Endodermal cell (in vitro differentiated cells): ENCODE measurements at regions not wholly inside any gene's neighbourhood (a gene's known extent, or its start where the extent isn't known, plus 50 kb on each side); places are given as distances from the start of the nearest gene placed in this dataset.
A peak's percentile ranks its signal among the peaks of the same experiment; 100 is the strongest.

ENCODE experiments used
- DNase-seq: peaks from one replicate; pipeline ENCODE4 v3.0.0-alpha.2; 2017
- H3K27ac ChIP-seq: 2 replicates; pipeline ENCODE4 v1.5.1; 2013; ENCODE audit warnings: mild to moderate bottlenecking, low read depth, low read length, moderate library complexity
- H3K27me3 ChIP-seq: 2 replicates; pipeline ENCODE4 v1.6.1; 2013; ENCODE audit warnings: mild to moderate bottlenecking, low read length, moderate library complexity; ENCODE audit not compliant: insufficient read depth, control insufficient read depth, poor library complexity, severe bottlenecking
- H3K36me3 ChIP-seq: 2 replicates; pipeline ENCODE4 v1.7.0; 2013; ENCODE audit warnings: mild to moderate bottlenecking, low read length, moderate library complexity; ENCODE audit not compliant: control insufficient read depth, insufficient read depth
- H3K4me1 ChIP-seq: one replicate; pipeline ENCODE4 v1.7.0; 2013; ENCODE audit warnings: low read length; ENCODE audit not compliant: control insufficient read depth, insufficient read depth
- H3K4me3 ChIP-seq: 2 replicates; pipeline ENCODE4 v1.5.1; 2013; ENCODE audit warnings: mild to moderate bottlenecking, low read length, moderate library complexity
- H3K9ac ChIP-seq: 2 replicates; pipeline ENCODE4 v1.6.1; 2013; ENCODE audit warnings: mild to moderate bottlenecking, low read length, moderate library complexity; ENCODE audit not compliant: poor library complexity, severe bottlenecking; ENCODE audit errors: extremely low read depth
- H3K9me3 ChIP-seq: 2 replicates; pipeline ENCODE4 v1.6.1; 2013; ENCODE audit warnings: mild to moderate bottlenecking, low read length, moderate library complexity; ENCODE audit not compliant: control insufficient read depth
- H3K27ac Mint-ChIP-seq: 2 replicates; pipeline ENCODE4 v1.8.0; 2020; ENCODE audit warnings: mixed read lengths
- H3K27me3 Mint-ChIP-seq: 2 replicates; pipeline ENCODE4 v1.8.0; 2021; ENCODE audit warnings: mild to moderate bottlenecking, mixed read lengths; ENCODE audit not compliant: insufficient read depth
- H3K36me3 Mint-ChIP-seq: 2 replicates; pipeline ENCODE4 v1.8.0; 2020; ENCODE audit warnings: low read depth, mixed read lengths
- H3K4me1 Mint-ChIP-seq: 2 replicates; pipeline ENCODE4 v1.8.0; 2020; ENCODE audit warnings: mixed read lengths
- H3K4me3 Mint-ChIP-seq: 2 replicates; pipeline ENCODE4 v1.8.0; 2020; ENCODE audit warnings: mild to moderate bottlenecking, moderate library complexity, mixed read lengths
- H3K9me3 Mint-ChIP-seq: 2 replicates; pipeline ENCODE4 v1.8.0; 2020; ENCODE audit warnings: mild to moderate bottlenecking, mixed read lengths
- CTCF ChIP-seq: fragments of 200-600 bp; sonication (generic); conservative IDR thresholded peaks from 2 replicates; pipeline ENCODE4 v1.5.0; 2021; ENCODE audit warnings: antibody characterized with exemption, mild to moderate bottlenecking
- WGBS, 2 experiments: methylation state at CpG; one replicate each; pipeline versions ENCODE4 v1.1.5 to v1.1.7; 2013; ENCODE audit warnings: missing lambda C conversion rate in 2 of 2, mixed read lengths in 1 of 2; ENCODE audit not compliant: insufficient coverage in 1 of 2, insufficient read length in 1 of 2; 5-methylcytosine and 5-hydroxymethylcytosine counted together

- Mint-ChIP-seq H3K4me3 (no peak overlapping the region), H3K27me3 (no peaks in the 10 kb centered on the region), H3K36me3 (peaks cover 28% of the 10 kb centered on the region), H3K27ac (no peak overlapping the region), H3K9me3 (peaks cover 10% of the 10 kb centered on the region), H3K4me1 (peaks cover 17% of the 10 kb centered on the region)
- Histone ChIP-seq H3K9ac (no peak overlapping the region), H3K36me3 (no peaks in the 10 kb centered on the region), H3K4me1 (no peaks in the 10 kb centered on the region), H3K27me3 (no peaks in the 10 kb centered on the region), H3K9me3 (no peaks in the 10 kb centered on the region), H3K4me3 (no peak overlapping the region), H3K27ac (no peak overlapping the region)
- no peak for DNase-seq
- 90 to 94% methylated on average over 2 to 4 of the region's 4 CpGs for WGBS, 2 experiments
- TF ChIP-seq CTCF, result no peak
Measured at GRCh38 chr7:20026762-20027161, 190.4 kb downstream of the MACC1 start.

GRCh38 chr7:20021831-20022230, 195.4 kb downstream of the MACC1 start:
- no peak for DNase-seq
- no peaks in the 10 kb centered on the region for H3K36me3 ChIP-seq
- no peak overlapping the region for H3K27ac ChIP-seq
- Mint-ChIP-seq H3K27ac (peak overlapping the region; percentile 23), H3K27me3 (no peaks in the 10 kb centered on the region), H3K9me3 (peaks cover 10% of the 10 kb centered on the region), H3K4me3 (no peak overlapping the region), H3K4me1 (peaks cover 25% of the 10 kb centered on the region), H3K36me3 (peaks cover 17% of the 10 kb centered on the region)
- no peaks in the 10 kb centered on the region for H3K4me1 ChIP-seq
- no peaks in the 10 kb centered on the region for H3K9me3 ChIP-seq
- H3K4me3 ChIP-seq, result no peak overlapping the region
- 100% methylated on average over 1 of the region's 1 CpG; no CpG with 5 or more reads in 1 of the 2 experiments for WGBS, 2 experiments
- TF ChIP-seq CTCF, result no peak
- H3K9ac ChIP-seq, result no peak overlapping the region
- no peaks in the 10 kb centered on the region for H3K27me3 ChIP-seq

- H3K4me1 ChIP-seq, result no peaks in the 10 kb centered on the region
- Mint-ChIP-seq H3K36me3 (peaks cover 14% of the 10 kb centered on the region), H3K4me1 (peaks cover 25% of the 10 kb centered on the region), H3K9me3 (peaks cover 6% of the 10 kb centered on the region), H3K27ac (no peak overlapping the region), H3K4me3 (no peak overlapping the region), H3K27me3 (no peaks in the 10 kb centered on the region)
- H3K27me3 ChIP-seq, result no peaks in the 10 kb centered on the region
- no peaks in the 10 kb centered on the region for H3K36me3 ChIP-seq
- no peak for TF ChIP-seq CTCF
- no peak overlapping the region for H3K9ac ChIP-seq
- DNase-seq, result no peak
- no peak overlapping the region for H3K27ac ChIP-seq
- H3K9me3 ChIP-seq, result no peaks in the 10 kb centered on the region
- no peak overlapping the region for H3K4me3 ChIP-seq
Measured at GRCh38 chr7:20021066-20021465, 196.1 kb downstream of the MACC1 start.
